GM19351 (cell line): ENCODE measurements at regions not wholly inside any gene's neighbourhood (a gene's known extent, or its start where the extent isn't known, plus 50 kb on each side); places are given as distances from the start of the nearest gene placed in this dataset.
"Not testable (repeated sequence)": the region's sequence is repeated elsewhere in the genome, so short reads cannot be mapped to it uniquely, and the experiment has no call there.

Experiments used
- ATAC-seq: cut with Tn5 transposase; IDR thresholded peaks from one replicate; pipeline ENCODE4 v1.9.1; 2021; ENCODE audit warnings: mild to moderate bottlenecking, moderate library complexity; ENCODE audit not compliant: unreplicated experiment

GRCh38 chr12:23350808-23351207, 598.7 kb downstream of the SOX5 start:
- peak; percentile 99 for ATAC-seq

- no peak for ATAC-seq
Measured at GRCh38 chr12:23352670-23353069, 596.8 kb downstream of the SOX5 start.

- ATAC-seq = no peak
Measured at GRCh38 chr12:23354800-23355199, 594.7 kb downstream of the SOX5 start.

GRCh38 chr12:23356440-23356839, 593.0 kb downstream of the SOX5 start:
- ATAC-seq = no peak

- ATAC-seq = no peak
Measured at GRCh38 chr12:23356927-23357708, 592.4 kb downstream of the SOX5 start.

GRCh38 chr12:23359975-23360701, 589.3 kb downstream of the SOX5 start:
- ATAC-seq = no peak

- ATAC-seq = no peak
Measured at GRCh38 chr12:23361971-23362370, 587.5 kb downstream of the SOX5 start.

- no peak for ATAC-seq
Measured at GRCh38 chr12:23368590-23368989, 580.9 kb downstream of the SOX5 start.

GRCh38 chr12:23375621-23376020, 573.8 kb downstream of the SOX5 start:
- no peak for ATAC-seq

- ATAC-seq = no peak
Measured at GRCh38 chr12:23376238-23376637, 573.2 kb downstream of the SOX5 start.

- ATAC-seq = no peak
Measured at GRCh38 chr12:23380419-23381100, 568.9 kb downstream of the SOX5 start.

- not testable (repeated sequence) for ATAC-seq
Measured at GRCh38 chr12:23388898-23389297, 560.6 kb downstream of the SOX5 start.

GRCh38 chr12:23389315-23389714, 560.2 kb downstream of the SOX5 start:
- not testable (repeated sequence) for ATAC-seq

GRCh38 chr12:23399402-23399933, 550.0 kb downstream of the SOX5 start:
- no peak for ATAC-seq

- ATAC-seq = no peak
Measured at GRCh38 chr12:23415180-23415579, 534.3 kb downstream of the SOX5 start.

GRCh38 chr12:23421556-23421955, 527.9 kb downstream of the SOX5 start:
- no peak for ATAC-seq

GRCh38 chr12:23423097-23423687, 526.3 kb downstream of the SOX5 start:
- ATAC-seq = no peak

GRCh38 chr12:23423796-23424195, 525.7 kb downstream of the SOX5 start:
- no peak for ATAC-seq

GRCh38 chr12:23424685-23425084, 524.8 kb downstream of the SOX5 start:
- ATAC-seq = no peak

- no peak for ATAC-seq
Measured at GRCh38 chr12:23426328-23426727, 523.1 kb downstream of the SOX5 start.

GRCh38 chr12:23428758-23429157, 520.7 kb downstream of the SOX5 start:
- no peak for ATAC-seq
